Large intestine (tissue), 3 donors: ENCODE measurements at regions not wholly inside any gene's neighbourhood (a gene's known extent, or its start where the extent isn't known, plus 50 kb on each side); places are given as distances from the start of the nearest gene placed in this dataset.

Experiments
- DNase-seq, 2 donors: peaks; one replicate each; pipeline versions ENCODE4 v3.0.0 to v3.0.0-alpha.2; 2013
- H3K27ac ChIP-seq: one replicate; pipeline ENCODE4 v1.5.1; 2013; ENCODE audit warnings: low read length
- H3K27me3 ChIP-seq: 2 replicates; pipeline ENCODE4 v1.6.1; 2013; ENCODE audit warnings: low read length; ENCODE audit not compliant: control insufficient read depth, insufficient read depth
- H3K36me3 ChIP-seq: 2 replicates; pipeline ENCODE4 v1.6.1; 2013; ENCODE audit warnings: low read length; ENCODE audit not compliant: control insufficient read depth, insufficient read depth
- H3K4me1 ChIP-seq: one replicate; pipeline ENCODE4 v1.6.1; 2013; ENCODE audit warnings: low read length; ENCODE audit not compliant: control insufficient read depth, insufficient read depth
- H3K4me3 ChIP-seq: one replicate; pipeline ENCODE4 v1.5.1; 2013; ENCODE audit warnings: low read length
- H3K9me3 ChIP-seq: one replicate; pipeline ENCODE4 v1.6.1; 2013; ENCODE audit warnings: mild to moderate bottlenecking, low read depth, low read length, moderate library complexity; ENCODE audit not compliant: control insufficient read depth
- WGBS: methylation state at CpG from one replicate; pipeline ENCODE4 v1.1.5; 2013; ENCODE audit warnings: low lambda C conversion rate; ENCODE audit not compliant: insufficient coverage; 5-methylcytosine and 5-hydroxymethylcytosine counted together

- H3K4me1 ChIP-seq: no peaks in the 10 kb centered on the region
- H3K36me3 ChIP-seq: no peaks in the 10 kb centered on the region
- H3K27ac ChIP-seq: no peak overlapping the region
- DNase-seq: no peak
- H3K9me3 ChIP-seq: no peaks in the 10 kb centered on the region
- WGBS: no CpG with 5 or more reads among the region's 6 CpGs
- no peaks in the 10 kb centered on the region for H3K27me3 ChIP-seq
- H3K4me3 ChIP-seq: no peak overlapping the region
These were observed 166.4 kb downstream of the SALL1 start for GRCh38 chr16:50984688-50985087.

- H3K36me3 ChIP-seq: no peaks in the 10 kb centered on the region
- H3K27ac ChIP-seq: no peak overlapping the region
- no peak overlapping the region for H3K4me3 ChIP-seq
- no peak for DNase-seq
- H3K27me3 ChIP-seq: no peaks in the 10 kb centered on the region
- H3K4me1 ChIP-seq: no peaks in the 10 kb centered on the region
- H3K9me3 ChIP-seq: no peaks in the 10 kb centered on the region
These were observed 168.3 kb downstream of the SALL1 start for GRCh38 chr16:50982808-50983207.

GRCh38 chr16:50981951-50982350 is 169.1 kb downstream of the SALL1 start:
- no peaks in the 10 kb centered on the region for H3K36me3 ChIP-seq
- no peak overlapping the region for H3K27ac ChIP-seq
- H3K9me3 ChIP-seq: no peaks in the 10 kb centered on the region
- DNase-seq: no peak
- no peaks in the 10 kb centered on the region for H3K27me3 ChIP-seq
- WGBS: 60% methylated on average over 1 of the region's 6 CpGs
- H3K4me3 ChIP-seq: no peak overlapping the region
- no peaks in the 10 kb centered on the region for H3K4me1 ChIP-seq

GRCh38 chr16:50980666-50981065 is 170.4 kb downstream of the SALL1 start:
- no peak overlapping the region for H3K4me3 ChIP-seq
- WGBS: no CpG with 5 or more reads among the region's 3 CpGs
- H3K9me3 ChIP-seq: no peaks in the 10 kb centered on the region
- no peaks in the 10 kb centered on the region for H3K4me1 ChIP-seq
- no peaks in the 10 kb centered on the region for H3K27me3 ChIP-seq
- no peaks in the 10 kb centered on the region for H3K36me3 ChIP-seq
- H3K27ac ChIP-seq: no peak overlapping the region
- no peak for DNase-seq

GRCh38 chr16:50979806-50980620 is 171.1 kb downstream of the SALL1 start:
- no peaks in the 10 kb centered on the region for H3K9me3 ChIP-seq
- no peak overlapping the region for H3K4me3 ChIP-seq
- H3K27me3 ChIP-seq: no peaks in the 10 kb centered on the region
- 90% methylated on average over 2 of the region's 9 CpGs for WGBS
- no peak overlapping the region for H3K27ac ChIP-seq
- no peaks in the 10 kb centered on the region for H3K36me3 ChIP-seq
- H3K4me1 ChIP-seq: no peaks in the 10 kb centered on the region
- no peak for DNase-seq

GRCh38 chr16:50977138-50977537 is 173.9 kb downstream of the SALL1 start:
- Histone ChIP-seq H3K27ac (no peak overlapping the region), H3K4me1 (no peaks in the 10 kb centered on the region), H3K27me3 (peaks cover 13% of the 10 kb centered on the region), H3K4me3 (no peak overlapping the region), H3K36me3 (no peaks in the 10 kb centered on the region), H3K9me3 (no peaks in the 10 kb centered on the region)
- no peak for DNase-seq
- no CpG with 5 or more reads among the region's 11 CpGs for WGBS

- Histone ChIP-seq H3K4me1 (no peaks in the 10 kb centered on the region), H3K4me3 (no peak overlapping the region), H3K9me3 (no peaks in the 10 kb centered on the region), H3K27me3 (peaks cover 17% of the 10 kb centered on the region), H3K36me3 (no peaks in the 10 kb centered on the region), H3K27ac (no peak overlapping the region)
- no peak for DNase-seq
- WGBS: no CpG with 5 or more reads among the region's 6 CpGs
These were observed 176.5 kb downstream of the SALL1 start for GRCh38 chr16:50974438-50975036.

GRCh38 chr16:50972876-50973275 is 178.2 kb downstream of the SALL1 start:
- no peaks in the 10 kb centered on the region for H3K4me1 ChIP-seq
- peaks cover 17% of the 10 kb centered on the region for H3K27me3 ChIP-seq
- no peaks in the 10 kb centered on the region for H3K36me3 ChIP-seq
- no peak for DNase-seq
- H3K9me3 ChIP-seq: no peaks in the 10 kb centered on the region
- no peak overlapping the region for H3K27ac ChIP-seq
- no peak overlapping the region for H3K4me3 ChIP-seq
- no CpG with 5 or more reads among the region's 2 CpGs for WGBS

- Histone ChIP-seq H3K36me3 (no peaks in the 10 kb centered on the region), H3K27me3 (peaks cover 19% of the 10 kb centered on the region), H3K9me3 (no peaks in the 10 kb centered on the region), H3K4me3 (no peak overlapping the region), H3K27ac (no peak overlapping the region), H3K4me1 (no peaks in the 10 kb centered on the region)
- no CpG with 5 or more reads among the region's 3 CpGs for WGBS
- DNase-seq: no peak
These were observed 180.8 kb downstream of the SALL1 start for GRCh38 chr16:50970281-50970680.

GRCh38 chr16:50967827-50968612 is 183.1 kb downstream of the SALL1 start:
- Histone ChIP-seq H3K27ac (no peak overlapping the region), H3K27me3 (peaks cover 13% of the 10 kb centered on the region), H3K9me3 (no peaks in the 10 kb centered on the region), H3K4me3 (no peak overlapping the region), H3K36me3 (no peaks in the 10 kb centered on the region), H3K4me1 (no peaks in the 10 kb centered on the region)
- no CpG with 5 or more reads among the region's 3 CpGs for WGBS
- no peak for DNase-seq
